ENCODE measurements at regions not wholly inside any gene's neighbourhood (a gene's known extent, or its start where the extent isn't known, plus 50 kb on each side); places are given as distances from the start of the nearest gene placed in this dataset.

DNA sequence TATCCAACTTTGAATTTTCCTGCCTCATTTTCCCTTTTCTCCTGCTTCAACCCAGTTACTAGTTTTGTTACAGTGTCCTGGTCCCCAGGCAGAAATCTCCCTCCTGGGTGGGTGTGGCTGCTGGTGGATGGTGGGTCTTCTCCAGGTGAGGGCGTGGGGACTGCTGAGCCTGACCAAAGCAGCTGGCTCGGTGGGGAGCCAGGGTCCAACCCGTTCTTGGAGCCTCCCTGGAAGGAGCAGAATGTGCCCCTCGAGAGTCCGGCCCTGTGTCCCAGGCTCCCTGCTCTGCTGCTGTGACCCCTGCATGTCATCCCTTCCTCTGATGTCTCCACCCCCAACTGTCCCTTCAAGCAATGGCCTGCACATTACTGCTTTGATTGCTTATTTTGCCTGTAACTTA is 86.6 kb upstream of the TCERG1L start:
- H3K4me3 ChIP-seq (ENCODE audit: low read depth, low read length) = no peak overlapping the region
- no peak for TF ChIP-seq CTCF (IDR thresholded peaks at IDR 0.05; ENCODE audit: borderline replicate concordance, insufficient read depth, low read depth, low read length)

DNA sequence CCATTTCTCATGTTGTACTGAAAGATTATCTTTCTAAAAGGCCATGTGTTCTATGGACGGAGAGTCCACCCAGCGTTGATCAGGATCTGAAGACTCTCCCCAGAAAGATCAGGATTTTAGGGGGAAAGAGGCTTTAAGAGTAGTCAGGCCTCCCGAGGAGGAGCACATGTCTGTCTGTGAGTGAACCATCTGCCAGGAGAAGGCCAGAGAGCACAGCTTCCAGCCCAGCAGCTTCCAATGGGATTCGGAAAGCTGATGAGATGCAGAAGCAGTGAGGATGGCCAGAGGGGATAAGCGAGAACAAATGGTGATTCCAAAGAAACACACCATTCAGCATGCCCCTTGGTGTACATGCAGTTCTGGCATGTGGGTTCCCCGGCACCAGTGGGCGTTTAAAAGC is 88.5 kb upstream of the TCERG1L start:
- no peak for TF ChIP-seq CTCF (IDR thresholded peaks at IDR 0.05; ENCODE audit: borderline replicate concordance, insufficient read depth, low read depth, low read length)

DNA sequence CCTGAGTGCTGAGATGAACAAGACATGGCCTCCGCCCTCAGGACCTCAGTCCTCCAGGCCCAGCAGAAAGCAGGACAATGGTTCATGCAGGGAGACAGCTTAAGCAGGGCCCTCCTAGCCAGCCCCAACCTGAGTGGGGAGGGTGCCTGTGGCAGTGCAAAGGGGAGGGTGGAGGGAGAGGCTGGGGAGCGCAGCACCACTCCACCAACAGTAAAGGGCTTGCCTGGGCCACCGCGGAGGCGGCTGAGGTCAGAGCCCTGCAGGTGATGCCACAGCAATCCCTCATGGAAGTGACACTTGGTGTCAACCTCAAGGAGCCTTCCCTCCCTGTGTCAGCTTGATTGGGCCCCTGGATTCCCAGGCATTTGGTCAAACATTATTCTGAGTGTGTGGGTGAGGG is 89.0 kb upstream of the TCERG1L start:
- H3K4me3 ChIP-seq (ENCODE audit: low read depth, low read length) = no peak overlapping the region
- TF ChIP-seq CTCF (IDR thresholded peaks at IDR 0.05; ENCODE audit: borderline replicate concordance, insufficient read depth, low read depth, low read length) = no peak

More for the DNA sequence above, 88.5 kb upstream of the TCERG1L start:
- no peak overlapping the region for H3K4me3 ChIP-seq (ENCODE audit: low read depth, low read length)

DNA sequence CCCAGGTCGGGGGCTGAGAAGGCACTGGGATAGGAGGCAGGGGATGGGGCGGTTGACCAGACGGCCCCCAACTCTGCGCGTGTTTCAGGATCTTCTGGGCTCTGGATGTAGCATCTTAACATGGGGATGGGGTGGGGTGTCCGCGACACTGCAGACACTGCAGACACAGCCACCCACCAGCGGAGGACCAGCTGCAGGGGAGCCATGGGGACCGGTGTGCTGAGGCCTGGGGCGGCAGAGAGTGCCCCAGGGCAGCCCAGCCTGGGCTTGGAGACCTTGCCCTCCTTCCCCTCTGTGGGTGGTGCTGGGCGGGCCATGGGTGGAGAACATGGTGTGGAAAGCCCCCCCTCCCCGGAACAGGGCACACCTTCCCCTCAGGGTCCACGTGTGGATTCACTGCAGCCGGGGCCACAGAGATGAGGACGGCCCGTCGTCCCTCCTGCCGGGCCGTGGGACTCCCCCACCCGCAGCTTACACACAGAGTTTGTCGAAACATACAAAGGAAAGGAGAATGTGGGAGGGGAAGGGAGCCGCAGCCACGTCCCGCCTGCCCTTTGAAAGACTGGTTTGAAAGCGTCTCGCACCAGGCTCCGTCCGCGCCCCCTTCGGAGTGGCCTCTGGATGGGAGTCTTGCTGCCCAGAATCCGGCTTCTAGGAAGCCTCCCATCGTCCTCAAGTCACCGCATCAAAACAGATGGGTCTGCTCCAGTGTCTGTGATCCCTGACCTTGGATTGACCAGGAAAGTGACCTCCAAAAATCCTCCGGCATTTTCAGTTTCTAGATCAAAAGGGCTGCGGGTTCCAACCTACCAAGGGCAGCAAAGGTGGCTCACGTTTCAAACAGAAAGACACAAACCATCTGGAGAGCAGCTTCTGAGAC is 91.5 kb upstream of the TCERG1L start:
- H3K4me3 ChIP-seq (ENCODE audit: low read depth, low read length) = no peak overlapping the region
- TF ChIP-seq CTCF (IDR thresholded peaks at IDR 0.05; ENCODE audit: borderline replicate concordance, insufficient read depth, low read depth, low read length) = no peak

DNA sequence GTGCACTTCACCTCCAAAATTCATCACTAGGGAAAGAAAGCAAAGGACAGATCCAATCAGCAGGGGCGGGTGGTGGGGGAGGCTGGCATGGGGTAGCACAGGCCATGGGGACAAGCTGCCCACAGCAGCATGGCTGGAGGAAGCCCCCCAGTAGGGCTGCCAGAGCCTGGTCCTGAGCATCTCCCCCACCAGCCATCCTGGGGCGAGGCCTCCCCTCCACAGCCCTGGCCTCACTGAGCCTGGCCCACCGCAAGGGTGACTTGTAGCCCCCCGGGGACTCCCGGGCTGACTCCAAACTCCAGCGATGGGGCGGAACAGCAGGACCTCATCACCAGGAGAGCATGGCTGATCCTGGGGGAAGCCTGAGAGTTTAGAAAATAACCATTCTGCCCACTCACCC is 92.4 kb upstream of the TCERG1L start:
- no peak overlapping the region for H3K4me3 ChIP-seq (ENCODE audit: low read depth, low read length)
- no peak for TF ChIP-seq CTCF (IDR thresholded peaks at IDR 0.05; ENCODE audit: borderline replicate concordance, insufficient read depth, low read depth, low read length)

DNA sequence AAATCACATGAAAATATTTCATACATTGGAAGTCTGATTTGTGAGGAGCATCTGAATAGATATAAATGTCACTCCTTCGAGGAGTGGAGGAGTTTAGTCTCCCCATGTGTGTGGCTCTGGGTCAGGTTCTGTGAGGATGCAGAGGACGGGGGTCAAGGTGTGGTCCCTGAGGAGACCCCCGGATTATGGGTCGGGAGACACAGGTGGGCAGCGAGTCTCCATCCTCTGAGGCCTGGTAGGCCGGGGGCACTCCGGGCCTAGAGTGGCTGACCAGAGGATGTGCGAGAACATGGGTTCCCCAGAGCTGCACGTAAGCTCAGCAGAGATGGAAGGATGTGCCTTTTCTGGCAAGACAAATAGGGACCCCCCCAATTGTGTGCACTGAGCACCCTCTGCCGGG is 93.4 kb upstream of the TCERG1L start:
- no peak for TF ChIP-seq CTCF (IDR thresholded peaks at IDR 0.05; ENCODE audit: borderline replicate concordance, insufficient read depth, low read depth, low read length)
- H3K4me3 ChIP-seq (ENCODE audit: low read depth, low read length) = no peak overlapping the region
